ENCODE measurements at regions not wholly inside any gene's neighbourhood (a gene's known extent, or its start where the extent isn't known, plus 50 kb on each side); places are given as distances from the start of the nearest gene placed in this dataset.

DNA sequence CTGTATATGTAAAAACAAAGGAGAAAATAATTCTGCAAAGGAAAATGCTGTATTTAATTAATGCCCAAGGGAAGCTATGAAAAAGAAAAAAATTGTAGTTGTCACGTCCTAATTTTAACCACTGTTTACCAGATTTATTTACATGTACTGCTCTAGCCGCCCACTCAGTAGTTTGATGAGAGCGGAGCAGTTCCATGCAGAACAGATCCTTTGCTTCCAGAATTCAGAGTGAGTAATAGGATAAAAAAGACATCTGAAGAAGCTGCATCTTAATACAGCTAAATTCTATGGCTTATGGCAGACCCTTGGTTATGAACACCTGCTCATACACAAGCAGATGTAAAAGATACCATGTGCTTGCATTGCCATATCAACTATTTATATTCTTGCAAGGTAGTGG, 287.0 kb downstream of the GASK1B start:
- no peaks in the 10 kb centered on the region for H3K27me3 ChIP-seq
- H3K4me1 ChIP-seq: no peaks in the 10 kb centered on the region
- ATAC-seq (no peak), DNase-seq (no peak)
- no peak overlapping the region for H3K27ac ChIP-seq
- in situ Hi-C loops (cut with MboI; ENCODE audit: low sequenced_read_pairs in 4 of 4): no loop called here
- intact Hi-C loops (cut with DNase I; ENCODE audit: low total_unique reads): no loop called here
- no peaks in the 10 kb centered on the region for H3K9me3 ChIP-seq
- no peak overlapping the region for H3K4me3 ChIP-seq
- no peak for TF ChIP-seq POLR2A (IDR thresholded peaks at IDR 0.05)
- no peak for TF ChIP-seq CTCF (IDR thresholded peaks at IDR 0.05 in 4 of 5, conservative IDR thresholded peaks at IDR 0.05 in 1 of 5)
- H3K36me3 ChIP-seq: no peaks in the 10 kb centered on the region

GRCh38 chr4:157882901-157883300, 289.9 kb downstream of the GASK1B start:
- Histone ChIP-seq H3K27ac (no peak overlapping the region), H3K4me1 (no peaks in the 10 kb centered on the region), H3K27me3 (no peaks in the 10 kb centered on the region), H3K4me3 (no peak overlapping the region), H3K9me3 (no peaks in the 10 kb centered on the region), H3K36me3 (no peaks in the 10 kb centered on the region)
- in situ Hi-C loops (cut with MboI; ENCODE audit: low sequenced_read_pairs in 4 of 4) (no loop called here), intact Hi-C loops (cut with DNase I; ENCODE audit: low total_unique reads) (no loop called here)
- no peak for DNase-seq
- no peak for ATAC-seq
- TF ChIP-seq POLR2A (IDR thresholded peaks at IDR 0.05) (no peak), CTCF (IDR thresholded peaks at IDR 0.05 in 4 of 5, conservative IDR thresholded peaks at IDR 0.05 in 1 of 5) (no peak)

DNA sequence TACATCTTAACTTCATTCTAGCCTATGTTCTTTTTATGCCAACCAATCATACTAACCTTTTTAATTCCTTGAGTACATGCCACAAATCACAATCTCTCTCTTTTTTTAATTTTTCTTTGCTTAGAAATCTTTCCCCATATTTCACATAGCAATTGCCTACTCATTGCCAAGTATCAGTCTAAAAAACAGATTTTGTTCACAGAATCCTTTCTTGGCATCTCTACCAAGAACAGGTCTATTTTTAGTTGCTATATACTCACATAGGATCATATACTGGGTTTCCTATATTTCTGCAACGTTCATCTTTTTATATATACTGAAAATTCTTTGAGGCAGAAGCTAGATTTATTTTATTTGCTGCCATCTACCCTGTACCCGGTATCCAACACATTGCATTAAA, 292.1 kb downstream of the GASK1B start:
- in situ Hi-C loops (cut with MboI; ENCODE audit: low sequenced_read_pairs in 4 of 4) (no loop called here), intact Hi-C loops (cut with DNase I; ENCODE audit: low total_unique reads) (no loop called here)
- Histone ChIP-seq H3K27me3 (no peaks in the 10 kb centered on the region), H3K27ac (no peak overlapping the region), H3K9me3 (peaks cover 0 to 3% (median 0%) of the 10 kb centered on the region in 3 donors), H3K36me3 (no peaks in the 10 kb centered on the region), H3K4me1 (no peaks in the 10 kb centered on the region), H3K4me3 (no peak overlapping the region)
- DNase-seq: no peak
- TF ChIP-seq CTCF (IDR thresholded peaks at IDR 0.05 in 4 of 5, conservative IDR thresholded peaks at IDR 0.05 in 1 of 5): no peak
- TF ChIP-seq POLR2A (IDR thresholded peaks at IDR 0.05): no peak
- ATAC-seq: no peak

GRCh38 chr4:157854819-157855218, 318.0 kb downstream of the GASK1B start:
- Histone ChIP-seq H3K36me3 (no peaks in the 10 kb centered on the region), H3K27me3 (no peaks in the 10 kb centered on the region), H3K27ac (no peak overlapping the region), H3K4me3 (no peak overlapping the region), H3K9me3 (no peaks in the 10 kb centered on the region), H3K4me1 (no peaks in the 10 kb centered on the region)
- TF ChIP-seq POLR2A (IDR thresholded peaks at IDR 0.05) (no peak), CTCF (IDR thresholded peaks at IDR 0.05 in 4 of 5, conservative IDR thresholded peaks at IDR 0.05 in 1 of 5) (no peak)
- no peak for DNase-seq
- ATAC-seq: no peak
- in situ Hi-C loops (cut with MboI; ENCODE audit: low sequenced_read_pairs in 4 of 4) (no loop called here), intact Hi-C loops (cut with DNase I; ENCODE audit: low total_unique reads) (no loop called here)

DNA sequence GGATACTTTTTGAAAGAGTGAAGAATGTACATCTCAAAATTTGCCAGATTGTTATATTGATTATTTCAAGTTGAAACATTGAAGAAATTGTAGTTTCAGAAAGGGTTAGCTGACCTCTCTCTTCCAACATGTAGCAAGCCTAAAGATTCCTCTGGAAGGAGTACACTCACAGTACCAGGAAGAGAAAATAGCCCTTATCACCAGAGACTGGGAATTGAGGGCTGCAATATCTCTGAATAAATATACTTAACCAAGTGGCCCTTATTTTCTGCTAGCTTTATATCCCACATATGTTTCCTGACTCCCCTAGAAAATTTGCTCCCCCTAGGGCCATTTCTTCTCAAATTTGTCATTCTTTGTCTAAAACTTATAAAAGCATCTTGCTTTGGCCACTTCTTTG, 332.2 kb downstream of the GASK1B start:
- no peak for DNase-seq
- intact Hi-C loops (cut with DNase I; ENCODE audit: low total_unique reads) (no loop called here), in situ Hi-C loops (cut with MboI; ENCODE audit: low sequenced_read_pairs in 4 of 4) (no loop called here)
- Histone ChIP-seq H3K4me3 (no peak overlapping the region), H3K36me3 (no peaks in the 10 kb centered on the region), H3K27ac (no peak overlapping the region), H3K4me1 (no peaks in the 10 kb centered on the region), H3K27me3 (no peaks in the 10 kb centered on the region), H3K9me3 (no peaks in the 10 kb centered on the region)
- ATAC-seq: no peak
- TF ChIP-seq CTCF (IDR thresholded peaks at IDR 0.05 in 4 of 5, conservative IDR thresholded peaks at IDR 0.05 in 1 of 5) (no peak), POLR2A (IDR thresholded peaks at IDR 0.05) (no peak)
